ENCODE measurements at regions not wholly inside any gene's neighbourhood (a gene's known extent, or its start where the extent isn't known, plus 50 kb on each side); places are given as distances from the start of the nearest gene placed in this dataset.
"Not testable (repeated sequence)": the region's sequence is repeated elsewhere in the genome, so short reads cannot be mapped to it uniquely, and the experiment has no call there.

DNA sequence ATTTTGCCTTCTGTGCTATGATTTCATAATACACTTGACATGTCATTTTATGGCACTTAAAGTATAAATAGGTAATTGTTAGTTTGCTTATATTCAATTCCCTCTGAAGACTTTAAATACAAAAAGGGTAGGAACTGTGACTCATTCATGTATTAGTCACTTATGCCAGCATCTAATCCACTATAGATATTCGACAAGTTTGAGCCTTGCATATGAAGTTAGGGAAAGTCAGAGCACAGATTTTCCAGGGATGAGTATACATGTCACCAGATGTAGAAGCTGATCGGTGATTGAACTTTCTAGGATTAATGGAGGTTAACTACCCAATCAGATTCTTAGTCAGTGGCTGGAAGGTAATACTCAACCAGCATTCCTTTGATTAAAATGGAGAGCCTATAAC lies 1321.5 kb downstream of the XPNPEP1 start:
- DNase-seq (ENCODE audit: low spot score) = no peak

DNA sequence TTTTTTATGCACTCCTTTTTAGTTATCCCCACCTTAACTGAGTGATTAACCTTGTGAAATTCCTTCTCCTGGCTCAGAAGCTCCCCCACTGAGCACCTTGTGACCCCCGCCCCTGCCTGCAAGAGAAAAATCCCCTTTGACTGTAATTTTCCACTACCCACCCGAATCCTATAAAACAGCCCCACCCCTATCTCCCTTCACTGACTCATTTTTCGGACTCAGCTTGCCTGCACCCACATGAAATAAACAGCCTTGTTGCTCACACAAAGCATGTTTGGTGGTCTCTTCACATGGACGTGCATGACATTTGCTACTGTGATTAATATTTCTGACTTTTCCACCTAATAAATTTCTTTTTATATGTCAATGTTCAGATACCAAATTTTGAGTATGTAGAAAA lies 1322.8 kb downstream of the XPNPEP1 start:
- DNase-seq (ENCODE audit: low spot score) = not testable (repeated sequence)

GRCh38 chr10:108599317-108599716 lies 1324.0 kb downstream of the XPNPEP1 start:
- not testable (repeated sequence) for DNase-seq (ENCODE audit: low spot score)

DNA sequence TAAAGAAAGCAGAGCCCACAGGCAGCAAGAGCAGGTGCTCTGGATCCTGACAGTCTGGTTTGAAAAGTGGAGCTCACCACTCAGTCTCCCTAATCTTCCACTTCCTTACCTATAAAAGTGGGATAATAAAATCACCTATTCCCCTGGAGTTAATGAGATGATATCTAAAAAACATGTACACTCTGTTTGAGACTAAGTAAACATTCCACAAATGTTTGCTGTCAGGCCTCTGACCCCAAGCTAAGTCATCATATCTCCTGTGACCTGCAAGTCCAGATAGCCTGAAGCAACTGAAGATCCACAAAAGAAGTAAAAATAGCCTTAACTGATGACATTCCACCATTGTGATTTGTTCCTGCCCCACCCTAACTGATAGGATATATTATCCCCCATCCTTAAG lies 1324.5 kb downstream of the XPNPEP1 start:
- DNase-seq (ENCODE audit: low spot score) = no peak

- DNase-seq (ENCODE audit: low spot score) = no peak
Observed at GRCh38 chr10:108598320-108598695, 1325.0 kb downstream of the XPNPEP1 start.

GRCh38 chr10:108597657-108598319 lies 1325.5 kb downstream of the XPNPEP1 start:
- no peak for DNase-seq (ENCODE audit: low spot score)

DNA sequence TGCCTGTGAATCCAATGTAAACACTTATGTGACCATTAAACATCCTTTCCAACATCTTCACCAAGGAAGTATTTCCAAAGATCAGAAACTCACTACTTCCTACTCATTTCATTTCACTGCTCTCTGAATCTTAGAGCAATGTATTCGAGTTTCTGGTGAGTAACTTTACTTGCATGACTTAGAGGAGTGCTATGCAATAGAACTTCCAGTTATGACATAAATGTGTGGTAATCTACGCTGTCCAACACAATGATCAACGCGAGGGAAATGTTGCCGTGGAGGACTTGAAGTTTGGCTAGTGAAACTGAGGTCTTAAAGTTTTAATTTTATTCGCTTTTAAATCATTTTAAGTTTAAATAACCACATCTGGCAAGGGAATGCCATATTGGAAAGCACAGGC lies 1326.3 kb downstream of the XPNPEP1 start:
- no peak for DNase-seq (ENCODE audit: low spot score)

GRCh38 chr10:108592956-108593355 lies 1330.4 kb downstream of the XPNPEP1 start:
- DNase-seq (ENCODE audit: low spot score) = no peak

DNA sequence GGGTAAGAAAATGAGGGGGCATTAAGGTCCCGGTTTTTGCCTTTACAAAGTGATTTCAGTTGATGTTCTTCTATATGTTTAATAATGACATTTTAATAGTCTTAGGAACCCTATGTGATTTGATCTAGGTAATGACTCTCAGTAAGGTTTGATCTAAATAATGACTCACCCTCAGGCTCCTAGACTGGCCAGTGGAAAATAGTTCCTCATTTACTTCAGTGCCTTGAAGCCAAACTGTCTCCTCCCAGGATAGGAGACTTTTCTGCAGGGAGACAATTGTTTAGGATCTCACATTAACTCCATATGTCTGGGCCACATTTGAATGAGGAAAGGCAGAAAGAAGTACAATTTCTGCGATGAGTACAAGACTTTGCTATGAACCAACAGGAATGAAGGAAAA lies 1331.9 kb downstream of the XPNPEP1 start:
- DNase-seq (ENCODE audit: low spot score) = no peak

DNA sequence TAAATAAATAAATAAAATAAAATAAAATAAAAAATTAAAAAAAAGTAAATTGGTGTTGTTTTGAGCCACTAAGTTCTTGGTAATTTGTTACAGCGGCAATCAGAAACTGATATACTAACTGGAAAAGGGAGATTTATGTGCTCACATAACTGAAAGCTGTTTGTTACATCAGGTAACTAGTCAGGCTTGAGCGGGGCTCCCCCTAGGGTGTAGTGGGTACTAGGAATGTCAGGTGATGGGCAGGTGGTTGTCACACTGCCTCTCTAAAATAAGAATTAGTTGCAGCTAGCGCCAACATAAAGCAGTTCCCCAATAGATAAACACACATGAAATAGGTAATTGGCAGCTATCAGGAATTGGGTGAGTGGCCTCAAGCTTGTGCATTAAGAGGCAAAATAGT lies 1336.9 kb downstream of the XPNPEP1 start:
- no peak for DNase-seq (ENCODE audit: low spot score)

DNA sequence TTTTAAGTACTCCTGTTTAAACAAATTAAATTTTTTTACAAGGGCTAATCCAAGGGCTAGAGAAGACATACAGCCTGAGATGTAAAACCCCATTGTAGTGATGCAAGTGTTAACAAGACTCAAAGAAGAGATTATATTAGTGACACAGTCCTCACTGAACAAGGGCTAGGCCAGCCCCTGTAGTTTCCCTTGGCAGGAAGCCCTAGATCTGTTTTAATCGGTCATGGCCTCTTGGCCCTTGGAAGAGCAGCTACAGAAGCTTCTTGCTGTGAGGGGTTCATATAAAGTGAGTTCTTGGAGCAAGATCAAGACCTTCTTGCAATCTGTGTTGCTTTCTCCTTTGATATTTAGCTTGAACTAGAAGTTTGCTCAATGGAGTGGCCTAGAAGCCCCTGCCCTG lies 1339.4 kb downstream of the XPNPEP1 start:
- no peak for DNase-seq (ENCODE audit: low spot score)

- no peak for DNase-seq (ENCODE audit: low spot score)
Observed at GRCh38 chr10:108582888-108583287, 1340.4 kb downstream of the XPNPEP1 start.

DNA sequence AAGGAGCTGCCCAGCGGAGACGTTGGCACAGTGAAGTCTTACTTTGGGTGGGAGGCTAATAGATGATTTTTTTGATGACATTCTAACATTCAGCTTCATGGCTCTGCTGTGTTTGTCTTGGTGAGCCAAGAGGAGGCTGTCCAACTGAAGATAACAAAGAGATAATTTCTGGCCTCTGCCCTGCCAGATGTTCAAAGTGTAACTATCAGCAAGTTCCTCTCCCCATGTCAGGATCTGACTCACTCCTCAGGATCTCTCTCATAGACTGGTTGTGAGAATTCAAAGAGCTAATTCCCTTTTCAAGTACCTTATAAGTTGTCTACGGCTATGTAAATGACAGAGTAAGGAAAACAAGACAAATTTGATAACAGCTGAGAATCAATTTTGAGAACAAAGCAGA lies 1340.9 kb downstream of the XPNPEP1 start:
- no peak for DNase-seq (ENCODE audit: low spot score)

- no peak for DNase-seq (ENCODE audit: low spot score)
Observed at GRCh38 chr10:108578258-108578657, 1345.1 kb downstream of the XPNPEP1 start.

DNA sequence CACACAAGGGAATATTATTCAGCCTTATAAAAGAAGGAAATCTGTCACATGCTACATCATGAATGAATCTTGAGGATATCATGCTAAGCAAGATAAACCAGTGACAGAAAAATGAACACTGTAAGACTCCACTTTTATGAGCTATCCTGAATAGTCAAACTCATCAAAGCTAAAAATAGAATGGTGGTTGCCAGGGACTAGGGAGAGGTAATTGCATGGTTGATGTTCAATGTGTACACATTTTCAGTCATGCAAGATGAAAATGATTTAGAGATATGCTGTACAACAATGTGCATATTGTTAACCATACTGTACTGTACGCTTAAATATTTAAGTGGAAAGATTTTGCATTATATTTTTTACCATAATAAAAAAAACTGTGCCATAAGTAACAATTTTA lies 1349.1 kb downstream of the XPNPEP1 start:
- DNase-seq (ENCODE audit: low spot score) = no peak

DNA sequence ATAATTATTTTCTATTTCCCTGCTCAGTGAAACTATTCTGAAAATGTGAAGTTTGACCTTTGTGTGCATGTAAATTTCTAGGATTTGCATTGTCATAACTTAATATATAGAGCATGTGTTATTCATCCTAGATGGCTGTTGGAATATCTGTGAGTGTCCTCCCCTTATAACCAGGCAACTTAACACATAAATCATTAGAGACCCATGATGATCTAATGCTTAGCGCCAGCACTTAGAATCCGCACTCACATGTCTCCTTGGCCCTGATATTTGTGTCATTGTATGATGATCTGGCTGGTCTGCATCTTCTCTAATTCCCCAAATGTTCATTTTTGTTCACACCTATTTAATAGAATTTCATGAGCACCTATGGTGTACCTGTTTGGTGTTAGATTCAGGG lies 1354.5 kb downstream of the XPNPEP1 start:
- DNase-seq (ENCODE audit: low spot score) = no peak

- DNase-seq (ENCODE audit: low spot score) = no peak
Observed at GRCh38 chr10:108567899-108568752, 1355.2 kb downstream of the XPNPEP1 start.

GRCh38 chr10:108566316-108567107 lies 1356.8 kb downstream of the XPNPEP1 start:
- DNase-seq (ENCODE audit: low spot score) = no peak

GRCh38 chr10:108562105-108562504 lies 1361.2 kb downstream of the XPNPEP1 start:
- DNase-seq (ENCODE audit: low spot score) = no peak

- DNase-seq (ENCODE audit: low spot score) = no peak
Observed at GRCh38 chr10:108561649-108562048, 1361.7 kb downstream of the XPNPEP1 start.

GRCh38 chr10:108560488-108560887 lies 1362.8 kb downstream of the XPNPEP1 start:
- no peak for DNase-seq (ENCODE audit: low spot score)

DNA sequence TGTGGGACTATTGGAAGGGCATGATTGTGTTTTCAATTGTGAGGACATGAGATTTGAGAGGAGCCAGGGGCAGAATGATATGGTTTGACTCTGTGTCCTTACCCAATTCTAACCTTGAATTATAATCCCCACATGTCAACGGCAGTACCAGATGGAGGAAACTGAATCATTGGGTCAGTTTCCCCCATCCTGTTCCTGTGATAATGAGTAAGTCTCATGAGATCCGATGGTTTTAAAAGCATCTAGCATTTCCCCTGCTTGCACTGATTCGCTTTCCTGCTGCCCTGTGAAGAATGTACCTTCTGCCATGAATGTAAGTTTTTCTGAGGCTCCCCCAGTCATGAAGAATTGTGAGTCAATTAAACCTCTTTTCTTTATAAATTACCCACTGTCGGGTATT lies 1367.1 kb downstream of the XPNPEP1 start:
- no peak for DNase-seq (ENCODE audit: low spot score)

DNA sequence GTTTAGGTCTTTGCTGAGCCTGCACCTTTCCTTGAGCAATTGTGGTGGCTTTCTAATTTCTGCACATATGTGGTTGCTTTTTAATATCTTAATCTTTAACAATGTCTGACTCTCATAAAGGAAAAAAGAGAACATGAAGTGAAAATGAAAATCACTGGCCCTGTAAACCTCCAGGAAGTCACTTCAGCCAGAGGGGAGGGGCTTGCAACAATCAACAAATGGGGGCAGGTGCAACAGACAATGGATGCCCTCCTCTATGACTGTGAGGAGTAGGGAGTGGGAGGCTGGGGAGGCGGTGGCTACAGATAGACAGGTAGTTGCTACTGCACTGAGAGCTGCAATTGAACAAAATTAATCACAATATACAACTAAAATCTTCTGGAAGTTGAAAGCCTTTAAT lies 1377.4 kb downstream of the XPNPEP1 start:
- DNase-seq (ENCODE audit: low spot score) = no peak
